ENCODE measurements at regions not wholly inside any gene's neighbourhood (a gene's known extent, or its start where the extent isn't known, plus 50 kb on each side); places are given as distances from the start of the nearest gene placed in this dataset.

GRCh38 chr12:24049728-24050127, 100.3 kb upstream of the SOX5 start:
- TF ChIP-seq CTCF (IDR thresholded peaks at IDR 0.05; ENCODE audit: insufficient read depth, low read depth, low read length) (no peak), EZH2 (IDR thresholded peaks at IDR 0.05; ENCODE audit: insufficient read depth, low read length) (no peak)
